Progenitor cell of endocrine pancreas (in vitro differentiated cells): ENCODE measurements at regions not wholly inside any gene's neighbourhood (a gene's known extent, or its start where the extent isn't known, plus 50 kb on each side); places are given as distances from the start of the nearest gene placed in this dataset.

ENCODE experiments used
- DNase-seq: peaks from one replicate; pipeline ENCODE4 v3.0.0; 2021; ENCODE audit warnings: low spot score; ENCODE audit not compliant: unreplicated experiment
- H3K27ac Mint-ChIP-seq: 2 replicates; pipeline ENCODE4 v1.8.0; 2021; ENCODE audit warnings: mild to moderate bottlenecking, moderate library complexity, mixed read lengths
- H3K27me3 Mint-ChIP-seq: 2 replicates; pipeline ENCODE4 v1.8.0; 2021; ENCODE audit warnings: mixed read lengths
- H3K36me3 Mint-ChIP-seq: 2 replicates; pipeline ENCODE4 v1.8.0; 2022; ENCODE audit warnings: mixed read lengths; ENCODE audit not compliant: insufficient read depth
- H3K4me1 Mint-ChIP-seq: 2 replicates; pipeline ENCODE4 v1.8.0; 2021; ENCODE audit warnings: low read depth, mixed read lengths
- H3K4me3 Mint-ChIP-seq: 2 replicates; pipeline ENCODE4 v1.8.0; 2021; ENCODE audit warnings: low read depth, mild to moderate bottlenecking, moderate library complexity, mixed read lengths
- H3K9me3 Mint-ChIP-seq: 2 replicates; pipeline ENCODE4 v1.8.0; 2021; ENCODE audit warnings: low read depth, mixed read lengths
- TF ChIP-seq, protein P1 (sequence below): fragments of 200-600 bp; sonication (generic); IDR thresholded peaks from one replicate; pipeline ENCODE4 v1.5.0; 2021; ENCODE audit warnings: antibody characterized with exemption, mild to moderate bottlenecking; ENCODE audit not compliant: unreplicated experiment

DNA sequence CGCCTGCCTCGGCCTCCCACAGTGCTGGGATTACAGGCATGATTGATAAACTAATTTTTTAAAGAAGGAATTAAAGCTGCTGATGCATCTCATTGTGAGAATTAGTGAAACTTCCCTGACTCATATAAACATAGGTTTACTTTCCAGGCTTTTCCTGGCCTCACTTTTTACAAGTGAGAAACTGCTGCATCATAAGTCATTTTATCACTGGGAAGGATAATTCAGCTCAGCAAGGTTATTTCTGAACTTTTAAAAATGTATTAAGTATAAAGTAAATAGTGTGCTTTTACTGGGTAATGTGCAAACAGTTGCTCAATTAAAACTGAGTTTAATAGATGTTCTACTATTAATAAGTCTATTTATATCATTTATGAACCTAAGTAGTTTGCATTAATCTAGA is 1130.3 kb upstream of the CDH2 start:
- Mint-ChIP-seq H3K36me3 (no peaks in the 10 kb centered on the region), H3K27me3 (peaks cover 8% of the 10 kb centered on the region), H3K4me3 (no peak overlapping the region), H3K4me1 (no peaks in the 10 kb centered on the region), H3K27ac (no peak overlapping the region), H3K9me3 (no peaks in the 10 kb centered on the region)
- TF ChIP-seq, protein P1, sequence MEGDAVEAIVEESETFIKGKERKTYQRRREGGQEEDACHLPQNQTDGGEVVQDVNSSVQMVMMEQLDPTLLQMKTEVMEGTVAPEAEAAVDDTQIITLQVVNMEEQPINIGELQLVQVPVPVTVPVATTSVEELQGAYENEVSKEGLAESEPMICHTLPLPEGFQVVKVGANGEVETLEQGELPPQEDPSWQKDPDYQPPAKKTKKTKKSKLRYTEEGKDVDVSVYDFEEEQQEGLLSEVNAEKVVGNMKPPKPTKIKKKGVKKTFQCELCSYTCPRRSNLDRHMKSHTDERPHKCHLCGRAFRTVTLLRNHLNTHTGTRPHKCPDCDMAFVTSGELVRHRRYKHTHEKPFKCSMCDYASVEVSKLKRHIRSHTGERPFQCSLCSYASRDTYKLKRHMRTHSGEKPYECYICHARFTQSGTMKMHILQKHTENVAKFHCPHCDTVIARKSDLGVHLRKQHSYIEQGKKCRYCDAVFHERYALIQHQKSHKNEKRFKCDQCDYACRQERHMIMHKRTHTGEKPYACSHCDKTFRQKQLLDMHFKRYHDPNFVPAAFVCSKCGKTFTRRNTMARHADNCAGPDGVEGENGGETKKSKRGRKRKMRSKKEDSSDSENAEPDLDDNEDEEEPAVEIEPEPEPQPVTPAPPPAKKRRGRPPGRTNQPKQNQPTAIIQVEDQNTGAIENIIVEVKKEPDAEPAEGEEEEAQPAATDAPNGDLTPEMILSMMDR, result no peak
- DNase-seq, result no peak

DNA sequence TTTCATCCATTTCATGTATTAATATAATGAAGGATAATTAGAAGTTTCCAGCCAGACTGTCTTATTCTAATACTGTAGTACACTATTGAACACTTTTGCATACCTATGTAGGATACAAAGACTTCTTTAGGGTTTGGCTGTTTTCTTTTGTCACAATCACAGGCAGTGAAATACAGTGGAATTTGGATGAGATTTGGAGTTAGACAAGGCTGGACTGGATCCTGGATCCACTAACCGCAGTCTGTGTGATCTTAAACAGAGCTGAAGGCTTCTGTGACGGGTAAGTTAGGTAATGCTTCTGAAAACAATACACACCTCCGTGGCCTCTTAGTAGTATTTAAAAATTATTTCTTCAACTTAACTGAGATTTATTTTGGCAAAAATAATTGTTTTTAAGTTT is 1128.6 kb upstream of the CDH2 start:
- H3K4me1 Mint-ChIP-seq, result no peaks in the 10 kb centered on the region
- no peak for DNase-seq
- H3K4me3 Mint-ChIP-seq, result no peak overlapping the region
- H3K27ac Mint-ChIP-seq, result no peak overlapping the region
- TF ChIP-seq, protein P1, result no peak
- H3K9me3 Mint-ChIP-seq, result no peaks in the 10 kb centered on the region
- peaks cover 5% of the 10 kb centered on the region for H3K27me3 Mint-ChIP-seq
- H3K36me3 Mint-ChIP-seq, result no peaks in the 10 kb centered on the region

DNA sequence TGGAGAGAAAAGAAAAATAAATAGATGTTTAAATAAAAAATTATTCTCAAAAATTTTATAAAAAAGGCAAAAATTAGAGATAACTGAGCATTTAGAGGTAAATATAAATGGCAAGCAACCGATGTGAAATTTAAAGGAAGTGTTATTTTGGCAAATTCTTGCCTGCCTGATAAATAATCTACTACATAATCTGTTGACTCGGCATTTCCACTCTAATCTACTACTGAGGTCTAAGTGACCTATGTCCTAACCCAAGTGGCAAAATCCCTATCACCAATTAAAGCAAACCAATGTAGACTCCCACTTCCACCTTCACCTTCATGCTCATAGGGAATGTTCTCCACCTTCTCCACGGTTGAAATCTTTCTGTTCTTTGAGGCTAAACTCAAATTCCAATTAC is 1124.1 kb upstream of the CDH2 start:
- H3K27me3 Mint-ChIP-seq, result peaks cover 3% of the 10 kb centered on the region
- no peaks in the 10 kb centered on the region for H3K36me3 Mint-ChIP-seq
- H3K4me1 Mint-ChIP-seq, result peaks cover 2% of the 10 kb centered on the region
- no peak overlapping the region for H3K27ac Mint-ChIP-seq
- no peak overlapping the region for H3K4me3 Mint-ChIP-seq
- no peak for DNase-seq
- H3K9me3 Mint-ChIP-seq, result no peaks in the 10 kb centered on the region
- TF ChIP-seq, protein P1, result no peak

DNA sequence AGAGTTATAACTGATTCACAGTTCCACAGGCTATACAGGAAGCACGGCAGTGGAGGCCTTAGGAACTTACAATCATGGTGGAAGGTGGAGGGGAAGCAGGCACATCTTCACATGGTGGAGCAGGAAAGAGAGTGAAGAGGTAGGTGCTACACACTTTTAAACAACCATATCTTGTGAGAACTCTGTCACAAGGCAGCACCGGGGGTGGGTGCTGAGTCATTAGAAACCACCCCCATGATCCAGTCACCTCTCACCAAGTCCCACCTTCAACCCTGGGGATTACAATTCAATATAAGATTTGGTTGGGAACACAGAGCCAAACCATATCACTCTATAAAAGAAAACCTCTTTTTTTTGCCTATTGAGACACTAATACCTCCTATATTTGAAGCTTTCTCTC is 1108.5 kb upstream of the CDH2 start:
- Mint-ChIP-seq H3K27me3 (no peaks in the 10 kb centered on the region), H3K36me3 (no peaks in the 10 kb centered on the region), H3K27ac (no peak overlapping the region), H3K4me1 (no peaks in the 10 kb centered on the region), H3K4me3 (no peak overlapping the region), H3K9me3 (peaks cover 2% of the 10 kb centered on the region)
- TF ChIP-seq, protein P1, result no peak
- DNase-seq, result no peak

DNA sequence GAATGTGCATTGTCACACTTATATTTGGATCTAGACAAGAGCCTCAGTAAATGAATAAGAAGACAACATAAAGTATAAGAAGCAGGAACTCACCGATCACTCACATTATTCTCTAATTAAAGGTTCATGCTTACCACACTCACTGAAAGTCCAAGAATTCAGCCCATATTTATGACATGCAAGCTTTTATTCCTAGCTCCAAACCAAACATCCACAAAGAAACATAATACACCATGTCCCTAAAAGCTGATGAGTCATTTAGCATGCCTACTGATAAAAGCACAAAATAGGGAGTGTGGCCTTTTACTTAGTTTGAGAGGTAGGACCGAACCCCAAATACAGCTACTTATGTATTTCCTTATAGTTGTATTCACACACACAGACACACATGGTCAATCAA is 1094.6 kb upstream of the CDH2 start:
- Mint-ChIP-seq H3K4me1 (no peaks in the 10 kb centered on the region), H3K4me3 (no peak overlapping the region), H3K27ac (no peak overlapping the region), H3K27me3 (no peaks in the 10 kb centered on the region), H3K36me3 (no peaks in the 10 kb centered on the region), H3K9me3 (no peaks in the 10 kb centered on the region)
- no peak for DNase-seq
- TF ChIP-seq, protein P1, result no peak
